Muscle of back (tissue), 3 donors: ENCODE measurements at regions not wholly inside any gene's neighbourhood (a gene's known extent, or its start where the extent isn't known, plus 50 kb on each side); places are given as distances from the start of the nearest gene placed in this dataset.
"Not testable (repeated sequence)": the region's sequence is repeated elsewhere in the genome, so short reads cannot be mapped to it uniquely, and the experiment has no call there.

Source experiments
- DNase-seq, 3 donors: peaks; one replicate each; pipeline versions ENCODE4 v3.0.0 to v3.0.0-alpha.2; 2013

GRCh38 chr6:3619800-3620199 lies 131.7 kb downstream of the PXDC1 start:
- no peak for DNase-seq

GRCh38 chr6:3619201-3619600 lies 132.3 kb downstream of the PXDC1 start:
- no peak for DNase-seq

DNA sequence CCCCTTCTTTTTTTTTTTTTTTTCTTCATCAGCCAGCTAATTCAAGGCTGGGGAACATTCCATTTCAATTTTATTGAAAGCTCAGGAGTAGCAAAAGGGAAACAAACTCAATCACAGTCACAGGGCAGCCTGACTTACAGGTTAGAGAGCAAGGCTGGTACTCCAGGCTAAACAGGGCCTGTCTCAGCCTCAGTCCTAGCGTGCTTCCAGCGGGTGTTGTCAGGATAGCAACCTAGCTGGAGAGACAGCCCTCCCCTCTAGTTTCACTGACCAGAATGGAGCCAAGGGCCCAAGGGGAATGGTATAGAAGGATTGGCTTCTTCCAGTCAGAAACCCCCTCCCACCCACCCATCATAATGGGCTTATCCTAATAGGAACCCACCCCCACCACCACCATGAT lies 132.9 kb downstream of the PXDC1 start:
- DNase-seq: no peak

DNA sequence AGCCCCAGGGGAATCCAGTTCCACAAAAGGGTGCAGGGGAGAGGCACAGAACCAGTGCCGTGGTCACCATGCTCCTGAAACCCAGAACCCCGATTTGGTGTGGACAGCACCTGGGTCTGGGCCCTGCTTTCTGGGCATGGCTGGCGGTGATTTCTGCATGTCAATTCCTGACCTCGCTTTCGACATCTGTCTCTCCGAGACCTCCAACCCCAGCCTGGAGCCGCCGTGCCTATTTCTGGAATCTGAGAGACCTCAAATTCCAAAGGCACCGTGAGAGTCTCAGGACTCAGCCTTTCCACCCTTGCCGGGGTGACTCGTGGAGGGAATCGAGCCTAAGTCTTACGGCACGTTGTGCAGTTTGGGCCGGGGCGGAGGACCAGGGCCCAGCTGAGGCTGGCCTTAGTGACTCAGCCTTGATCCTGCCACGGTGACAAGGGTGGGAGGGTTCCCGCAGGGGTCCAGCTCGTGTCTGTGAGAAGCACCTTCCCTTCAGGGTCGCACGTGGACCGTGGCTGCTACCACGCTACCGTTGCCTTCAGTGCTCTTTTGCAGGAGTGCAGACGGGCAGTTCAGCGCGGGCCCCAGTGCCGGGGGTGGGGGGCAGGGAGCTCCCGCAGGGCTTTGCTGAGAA lies 133.7 kb downstream of the PXDC1 start:
- no peak for DNase-seq

GRCh38 chr6:3617192-3617631 lies 134.3 kb downstream of the PXDC1 start:
- no peak for DNase-seq

- DNase-seq: no peak
These were observed 134.8 kb downstream of the PXDC1 start for GRCh38 chr6:3616565-3617176.

DNA sequence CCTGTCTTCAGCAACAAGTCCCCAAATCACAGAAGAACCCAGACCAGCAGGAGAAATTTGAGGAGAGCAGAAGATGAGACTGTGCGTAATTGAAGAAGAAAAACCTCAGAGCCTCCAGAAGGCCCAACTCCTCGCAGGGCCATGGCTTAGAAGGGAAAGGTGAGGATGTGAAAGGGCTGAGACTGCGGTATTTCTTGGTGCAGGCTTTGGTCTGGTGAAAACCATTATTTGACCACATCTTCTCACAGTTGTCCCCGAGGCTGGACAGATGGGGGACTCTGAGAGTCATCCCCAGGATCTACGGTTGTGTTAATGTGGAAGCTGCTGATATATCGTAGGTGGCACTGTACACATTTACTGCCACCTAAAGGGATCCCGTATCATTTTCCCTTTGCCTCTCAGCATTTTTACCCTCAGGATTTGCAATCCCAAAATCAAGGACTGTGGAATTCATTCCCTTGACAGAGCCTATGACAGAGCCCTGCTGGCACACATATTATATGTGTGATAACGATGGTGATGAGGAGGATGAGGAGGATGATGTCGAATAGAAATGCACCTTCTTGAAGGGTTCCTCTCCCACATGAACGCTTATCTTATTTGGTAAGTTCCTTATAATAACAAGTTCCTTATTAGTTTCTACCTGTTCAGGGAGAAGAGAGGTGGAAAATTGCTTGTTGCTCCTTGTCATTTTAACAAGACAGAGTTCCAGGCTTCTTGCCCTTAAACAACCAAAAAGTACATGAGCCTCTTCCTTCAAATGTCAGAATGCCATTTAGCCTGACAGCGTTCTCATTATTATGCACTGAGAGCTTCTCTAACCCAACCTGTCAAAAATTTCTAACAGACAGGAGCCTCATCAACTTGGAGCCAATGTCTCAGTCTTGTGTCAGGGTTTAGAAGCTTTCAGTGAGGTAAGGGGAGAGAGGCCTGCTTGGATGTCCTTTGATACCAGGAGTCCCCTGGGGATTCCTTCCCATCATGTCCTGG lies 135.8 kb downstream of the PXDC1 start:
- no peak for DNase-seq

- no peak for DNase-seq
These were observed 136.6 kb downstream of the PXDC1 start for GRCh38 chr6:3614918-3615317.

DNA sequence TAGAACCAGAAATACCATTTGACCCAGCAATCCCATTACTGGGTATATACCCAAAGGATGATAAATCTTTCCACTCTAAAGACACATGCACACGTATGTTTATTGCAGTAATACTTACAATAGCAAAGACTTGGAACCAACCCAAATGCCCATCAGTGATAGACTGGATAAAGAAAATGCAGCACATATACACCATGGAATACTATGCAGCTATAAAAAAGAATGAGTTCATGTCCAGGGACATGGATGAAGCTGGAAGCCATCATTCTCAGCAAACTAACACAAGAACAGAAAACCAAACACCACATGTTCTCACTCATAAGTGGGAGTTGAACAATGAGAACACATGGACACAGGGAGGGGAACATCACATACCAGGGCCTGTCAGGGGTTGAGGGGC lies 137.9 kb downstream of the PXDC1 start:
- DNase-seq: not testable (repeated sequence)

- peak in 1 of 3 donors; percentile 86 for DNase-seq
These were observed 139.0 kb downstream of the PXDC1 start for GRCh38 chr6:3612341-3613041.

GRCh38 chr6:3610921-3611320 lies 140.6 kb downstream of the PXDC1 start:
- DNase-seq: no peak

DNA sequence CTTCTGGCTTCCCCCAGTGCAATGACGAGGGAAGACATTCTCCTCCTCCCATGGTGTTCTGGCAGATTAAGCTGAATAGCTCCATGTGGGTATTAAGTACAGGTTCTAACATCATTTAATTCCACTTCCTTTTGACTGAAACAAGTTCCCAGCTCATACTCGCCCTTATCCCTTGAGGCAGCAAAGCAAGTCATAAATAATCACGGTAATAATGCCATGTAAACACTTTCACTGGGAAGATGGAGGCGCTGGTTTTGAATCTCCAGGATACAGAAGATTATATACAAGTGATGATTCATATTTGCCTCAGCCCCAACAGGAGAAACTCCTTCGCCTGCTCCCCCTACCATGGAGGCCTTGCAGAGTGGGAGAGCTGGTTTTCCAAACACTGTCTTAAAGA lies 141.3 kb downstream of the PXDC1 start:
- DNase-seq: peak in 2 of 3 donors; percentile 26 to 31

GRCh38 chr6:3609388-3609787 lies 142.1 kb downstream of the PXDC1 start:
- DNase-seq: no peak

- DNase-seq: no peak
These were observed 143.4 kb downstream of the PXDC1 start for GRCh38 chr6:3608159-3608558.

- no peak for DNase-seq
These were observed 143.9 kb downstream of the PXDC1 start for GRCh38 chr6:3607599-3607998.

DNA sequence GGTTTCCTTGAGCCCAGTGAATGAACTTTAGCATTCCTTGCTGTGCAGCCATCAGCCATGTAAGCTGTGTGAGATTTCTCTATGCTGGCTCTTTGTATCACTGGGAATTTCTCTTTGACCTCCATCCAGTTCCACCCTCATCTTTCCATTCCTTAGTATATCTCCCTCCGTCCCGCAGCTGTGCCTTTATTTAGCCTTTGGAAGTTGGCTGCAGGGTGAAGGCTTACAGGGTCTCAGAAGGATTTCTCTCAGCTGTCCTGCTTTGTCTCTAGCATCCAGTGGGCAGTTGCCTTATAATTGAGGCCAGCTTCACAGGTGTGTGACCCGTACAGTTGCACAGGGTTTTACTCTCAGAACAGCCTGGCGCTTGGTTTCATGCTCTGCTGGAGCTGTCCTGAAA lies 144.3 kb downstream of the PXDC1 start:
- no peak for DNase-seq

- DNase-seq: no peak
These were observed 146.7 kb upstream of the SLC22A23 start for GRCh38 chr6:3603340-3604130.

DNA sequence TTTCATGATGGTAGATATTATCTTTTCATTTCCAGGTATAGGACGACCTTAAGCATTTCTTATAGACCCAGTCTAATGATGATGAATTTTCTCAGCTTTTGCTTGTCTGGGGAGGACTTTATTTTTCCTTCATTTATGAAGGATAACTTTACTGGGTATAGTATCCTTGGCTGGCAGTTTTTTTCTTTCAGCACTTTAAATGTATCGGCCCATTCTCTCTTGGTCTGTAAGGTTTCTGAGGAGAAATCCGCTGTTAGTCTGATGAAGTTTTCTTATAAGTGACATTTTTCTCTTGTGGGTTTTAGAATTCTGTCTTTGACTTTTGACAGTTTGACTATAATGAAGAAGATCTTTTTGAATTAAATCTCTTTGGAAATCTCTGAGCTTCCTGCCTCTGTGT lies 144.7 kb upstream of the SLC22A23 start:
- DNase-seq: no peak

GRCh38 chr6:3597500-3598064 lies 140.7 kb upstream of the SLC22A23 start:
- no peak for DNase-seq

DNA sequence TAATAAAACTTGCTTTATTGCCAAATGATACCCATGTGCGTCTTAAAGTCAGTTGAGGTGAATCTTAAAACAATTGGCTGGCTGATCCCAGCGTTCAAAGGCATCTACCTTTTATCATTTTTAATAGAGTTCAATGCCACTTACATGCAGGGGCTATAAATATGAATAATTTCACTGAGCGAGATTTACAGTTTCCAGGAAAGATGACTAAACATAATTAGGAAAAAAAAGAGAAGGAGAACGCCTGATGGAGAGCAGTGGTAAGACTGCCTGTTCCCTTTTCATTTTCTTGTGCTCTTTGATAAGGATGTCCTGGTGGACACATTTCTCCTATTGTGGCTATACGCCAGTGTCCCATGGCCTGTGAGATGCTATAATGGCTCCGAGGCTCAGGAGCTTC lies 139.9 kb upstream of the SLC22A23 start:
- DNase-seq: no peak

DNA sequence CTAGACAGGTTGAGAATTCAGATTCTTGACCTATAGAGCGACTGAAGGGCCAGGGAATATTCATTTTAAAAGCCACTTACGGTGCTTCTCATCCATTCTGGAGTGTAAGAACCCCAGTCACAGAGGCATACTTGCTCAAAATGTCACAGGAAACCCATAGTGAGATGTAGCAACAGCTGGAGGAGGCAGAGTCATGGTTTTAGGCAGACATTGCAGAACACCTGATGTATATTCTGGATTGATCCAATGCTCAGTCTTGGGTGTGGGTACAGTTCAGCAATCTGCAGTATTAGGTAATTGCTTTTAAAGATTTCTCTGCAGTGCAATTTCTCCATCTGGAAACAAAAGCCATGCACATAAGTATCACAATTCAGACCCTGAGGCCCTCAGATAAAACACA lies 137.4 kb upstream of the SLC22A23 start:
- no peak for DNase-seq
